ENCODE measurements at regions not wholly inside any gene's neighbourhood (a gene's known extent, or its start where the extent isn't known, plus 50 kb on each side); places are given as distances from the start of the nearest gene placed in this dataset.

DNA sequence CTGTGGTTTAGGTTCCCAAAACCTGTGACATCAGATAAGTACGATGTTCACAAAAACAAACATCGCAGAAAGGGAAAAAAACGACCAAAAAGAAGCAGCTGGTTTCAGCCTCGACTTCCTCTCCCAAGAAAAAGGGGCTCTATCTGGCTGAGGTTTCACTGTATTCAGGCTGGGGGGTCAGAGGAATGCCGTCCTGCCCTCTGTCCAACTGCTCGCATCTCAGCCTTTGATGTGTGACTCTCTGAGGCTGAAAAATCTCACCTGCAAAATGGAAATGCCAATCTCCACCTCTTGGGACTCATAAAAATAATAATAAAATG lies 123.6 kb upstream of the PTPN1 start:
- Histone ChIP-seq H3K4me3 (no peak overlapping the region), H3K4me2 (ENCODE audit: insufficient read depth, low read length) (peak overlapping the region; percentile 53), H3K4me1 (replicated peaks in 1 of 2; ENCODE audit: control insufficient read depth in 2 of 2, insufficient read depth in 2 of 2, low read length in 2 of 2) (peaks cover 57 to 59% of the 10 kb centered on the region in 2 experiments), H3K9me1 (ENCODE audit: control insufficient read depth, insufficient read depth, low read length) (no peaks in the 10 kb centered on the region), H4K20me1 (replicated peaks; ENCODE audit: control insufficient read depth, insufficient read depth, low read length) (no peaks in the 10 kb centered on the region), H3K36me3 (ENCODE audit: control insufficient read depth, insufficient read depth, low read length) (no peaks in the 10 kb centered on the region), H3K27me3 (ENCODE audit: control insufficient read depth in 2 of 2, insufficient read depth in 2 of 2, low read length in 2 of 2) (no peaks in the 10 kb centered on the region), H3K9ac (ENCODE audit: insufficient read depth in 1 of 2, low read depth in 2 of 2, low read length in 2 of 2) (no peak overlapping the region), H3K79me2 (ENCODE audit: control insufficient read depth, insufficient read depth, low read length) (no peaks in the 10 kb centered on the region), H2AFZ (ENCODE audit: low read depth, low read length) (peak overlapping the region; percentile 32), H3K9me3 (replicated peaks; ENCODE audit: control insufficient read depth, insufficient read depth, low read depth, low read length) (no peaks in the 10 kb centered on the region), H3K27ac (ENCODE audit: extremely low read depth, low read depth, low read length) (no peak overlapping the region)
- intact Hi-C loops (cut with micrococcal nuclease): no loop called here
- POLR2A ChIA-PET: no interaction called here
- FAIRE-seq: peak; percentile 57
- DNase-seq (ENCODE audit: extremely low read depth in 1 of 4, low spot score in 3 of 4): no peak
- WGBS (ENCODE audit: insufficient coverage, low coverage, missing lambda C conversion rate): 3% methylated on average over 6 of the region's 6 CpGs
- CTCF ChIA-PET (ENCODE audit: low intra/inter-chr PET ratio): no interaction called here
- no peak for ATAC-seq
- in situ Hi-C loops (cut with MboI): no loop called here
- BruUV-seq (replicated peaks): no TSS peak
- TF ChIP-seq PTBP1 (IDR thresholded peaks at IDR 0.05; ENCODE audit: low read depth, low read length) (no peak), ZNF347 (CRISPR knock-in tag; IDR thresholded peaks at IDR 0.05; ENCODE audit: low read depth) (no peak), CBFA2T2 (conservative IDR thresholded peaks at IDR 0.05) (peak; percentile 60), YY1 (IDR thresholded peaks at IDR 0.05; ENCODE audit: borderline replicate concordance in 1 of 3, control insufficient read depth in 1 of 3, extremely low read depth in 1 of 3, insufficient read depth in 3 of 3, insufficient read length in 1 of 3, insufficient replicate concordance in 2 of 3, low read depth in 1 of 3, low read length in 2 of 3) (no peak), HDAC2 (IDR thresholded peaks at IDR 0.05) (no peak), FOXA3 (CRISPR knock-in tag; conservative IDR thresholded peaks at IDR 0.05 in 1 of 2, IDR thresholded peaks at IDR 0.05 in 1 of 2) (peak in 1 of 2 experiments; percentile 57; a peak in 2 of 4 replicates), DPF2 (IDR thresholded peaks at IDR 0.05) (peak; percentile 34; the same call in 1 of the 2 replicates), FOXK1 (CRISPR knock-in tag; IDR thresholded peaks at IDR 0.05; ENCODE audit: borderline replicate concordance) (no peak), ARID1B (IDR thresholded peaks at IDR 0.05) (peak; percentile 79), KDM4B (IDR thresholded peaks at IDR 0.05; ENCODE audit: borderline replicate concordance in 2 of 2, low read depth in 1 of 2) (no peak), RBM22 (IDR thresholded peaks at IDR 0.05; ENCODE audit: low read depth, low read length, poor library complexity, severe bottlenecking) (no peak), FOSL1 (tag; conservative IDR thresholded peaks at IDR 0.05) (0 out of 2 replicates have a peak, but pooled peaks have one; percentile 19), LCOR (CRISPR knock-in tag; IDR thresholded peaks at IDR 0.05) (peak; percentile 57; the same call in 1 of the 2 replicates), ILF3 (IDR thresholded peaks at IDR 0.05; ENCODE audit: borderline replicate concordance) (no peak), SOX6 (IDR thresholded peaks at IDR 0.05) (peak; percentile 86), SPI1 (IDR thresholded peaks at IDR 0.05; ENCODE audit: borderline replicate concordance, low read depth, low read length) (peak; percentile 73; the same call in 1 of the 2 replicates), ZNF175 (CRISPR knock-in tag; IDR thresholded peaks at IDR 0.05; ENCODE audit: low read depth) (no peak), SIN3B (IDR thresholded peaks at IDR 0.05; ENCODE audit: low read depth) (no peak), SMARCA4 (IDR thresholded peaks at IDR 0.05) (peak; percentile 44), JUND (IDR thresholded peaks at IDR 0.05; ENCODE audit: borderline replicate concordance, low read depth, low read length) (peak; percentile 29; the same call in 1 of the 2 replicates), JUND (tag; IDR thresholded peaks at IDR 0.05; ENCODE audit: borderline replicate concordance, low read depth, low read length) (no peak; the same call in 2 of the 3 replicates), ESRRA (IDR thresholded peaks at IDR 0.05; ENCODE audit: borderline replicate concordance, low read depth) (peak; percentile 52; the same call in 1 of the 2 replicates), KLF16 (IDR thresholded peaks at IDR 0.05) (0 out of 2 replicates have a peak, but pooled peaks have one; percentile 40)
- TF ChIP-seq, protein P1, sequence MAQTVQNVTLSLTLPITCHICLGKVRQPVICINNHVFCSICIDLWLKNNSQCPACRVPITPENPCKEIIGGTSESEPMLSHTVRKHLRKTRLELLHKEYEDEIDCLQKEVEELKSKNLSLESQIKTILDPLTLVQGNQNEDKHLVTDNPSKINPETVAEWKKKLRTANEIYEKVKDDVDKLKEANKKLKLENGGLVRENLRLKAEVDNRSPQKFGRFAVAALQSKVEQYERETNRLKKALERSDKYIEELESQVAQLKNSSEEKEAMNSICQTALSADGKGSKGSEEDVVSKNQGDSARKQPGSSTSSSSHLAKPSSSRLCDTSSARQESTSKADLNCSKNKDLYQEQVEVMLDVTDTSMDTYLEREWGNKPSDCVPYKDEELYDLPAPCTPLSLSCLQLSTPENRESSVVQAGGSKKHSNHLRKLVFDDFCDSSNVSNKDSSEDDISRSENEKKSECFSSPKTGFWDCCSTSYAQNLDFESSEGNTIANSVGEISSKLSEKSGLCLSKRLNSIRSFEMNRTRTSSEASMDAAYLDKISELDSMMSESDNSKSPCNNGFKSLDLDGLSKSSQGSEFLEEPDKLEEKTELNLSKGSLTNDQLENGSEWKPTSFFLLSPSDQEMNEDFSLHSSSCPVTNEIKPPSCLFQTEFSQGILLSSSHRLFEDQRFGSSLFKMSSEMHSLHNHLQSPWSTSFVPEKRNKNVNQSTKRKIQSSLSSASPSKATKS (CRISPR knock-in tag; IDR thresholded peaks at IDR 0.05): no peak

Measured in K562 (cell line).